ENCODE measurements at regions not wholly inside any gene's neighbourhood (a gene's known extent, or its start where the extent isn't known, plus 50 kb on each side); places are given as distances from the start of the nearest gene placed in this dataset.

DNA sequence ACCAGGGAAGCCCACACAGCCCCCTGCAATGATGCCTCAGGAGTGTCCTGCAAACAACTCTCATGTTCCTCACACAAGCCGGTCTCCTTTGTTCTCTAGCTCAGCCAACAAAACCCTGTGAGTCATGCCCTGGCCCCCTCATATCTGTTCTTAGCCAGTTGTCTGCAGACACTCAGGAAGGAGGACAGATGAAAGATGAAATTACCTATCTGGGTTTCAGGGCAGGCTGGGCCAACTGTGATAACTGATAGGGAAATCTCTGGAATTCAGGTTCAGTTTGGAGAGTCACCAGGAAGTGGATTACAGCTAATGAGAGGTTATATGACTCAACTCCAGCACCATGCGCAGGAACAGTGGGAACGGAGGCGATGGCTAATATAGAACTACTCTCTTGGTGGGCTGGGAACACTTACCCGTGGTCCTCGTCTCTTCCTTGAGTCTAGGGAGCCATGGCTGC lies 352.0 kb upstream of the ADAMTS9 start:
- no peak for TF ChIP-seq ZNF133 (tag by site-specific recombination; IDR thresholded peaks at IDR 0.05)
- TF ChIP-seq ZNF654 (tag by site-specific recombination; IDR thresholded peaks at IDR 0.05; ENCODE audit: low read depth), result no peak
- TF ChIP-seq CTCF (tag by site-specific recombination; IDR thresholded peaks at IDR 0.05), result no peak
- no peak for TF ChIP-seq ZFP69B (tag by site-specific recombination; IDR thresholded peaks at IDR 0.05)
- TF ChIP-seq YY1 (tag by site-specific recombination; IDR thresholded peaks at IDR 0.05), result no peak

Measured in HEK293 (cell line).